ENCODE measurements at regions not wholly inside any gene's neighbourhood (a gene's known extent, or its start where the extent isn't known, plus 50 kb on each side); places are given as distances from the start of the nearest gene placed in this dataset.

DNA sequence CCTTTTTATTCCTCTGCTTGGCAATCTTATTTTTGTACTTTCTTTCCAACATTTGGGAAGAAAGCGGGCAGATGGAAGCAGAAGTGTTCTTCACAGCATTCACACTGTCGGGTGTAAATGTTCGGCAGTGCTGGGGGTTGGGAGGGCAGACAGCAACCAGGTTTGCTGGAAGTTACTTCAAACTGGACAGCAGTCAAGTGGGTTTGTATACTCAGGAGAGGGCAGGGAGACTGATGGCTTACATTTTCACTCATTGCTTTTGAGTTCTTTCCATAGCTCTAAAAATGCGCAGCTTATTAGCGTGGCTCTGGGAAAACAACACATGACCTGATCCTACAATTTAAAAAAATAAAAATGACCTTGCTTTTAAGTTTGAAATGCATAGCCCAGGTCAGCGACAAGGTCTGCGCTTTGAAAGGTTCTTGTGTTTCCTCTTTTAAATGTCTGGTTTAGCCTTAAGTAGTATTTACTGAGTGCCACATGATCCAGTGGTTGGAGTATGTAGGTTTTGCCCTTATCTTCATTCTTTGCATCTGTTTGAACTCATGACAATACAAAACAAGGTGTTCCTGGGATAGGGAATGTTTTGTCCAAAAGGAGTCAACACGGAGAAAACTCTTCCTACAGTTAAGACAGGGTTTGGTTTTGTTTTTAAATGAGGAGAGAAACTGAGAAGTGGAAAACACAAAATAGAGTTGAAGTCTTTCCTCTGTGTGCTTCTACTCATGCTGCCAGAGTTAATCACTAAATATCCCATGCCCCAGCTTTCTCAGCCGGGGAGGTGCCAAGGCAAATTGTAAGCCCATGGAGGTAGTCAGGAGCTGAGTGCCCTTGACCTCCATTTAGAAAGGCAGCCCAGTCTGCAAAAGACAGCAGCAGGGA, 132.7 kb upstream of the DMRT1 start:
- no peaks in the 10 kb centered on the region for H3K9me3 ChIP-seq
- TF ChIP-seq, protein P1, sequence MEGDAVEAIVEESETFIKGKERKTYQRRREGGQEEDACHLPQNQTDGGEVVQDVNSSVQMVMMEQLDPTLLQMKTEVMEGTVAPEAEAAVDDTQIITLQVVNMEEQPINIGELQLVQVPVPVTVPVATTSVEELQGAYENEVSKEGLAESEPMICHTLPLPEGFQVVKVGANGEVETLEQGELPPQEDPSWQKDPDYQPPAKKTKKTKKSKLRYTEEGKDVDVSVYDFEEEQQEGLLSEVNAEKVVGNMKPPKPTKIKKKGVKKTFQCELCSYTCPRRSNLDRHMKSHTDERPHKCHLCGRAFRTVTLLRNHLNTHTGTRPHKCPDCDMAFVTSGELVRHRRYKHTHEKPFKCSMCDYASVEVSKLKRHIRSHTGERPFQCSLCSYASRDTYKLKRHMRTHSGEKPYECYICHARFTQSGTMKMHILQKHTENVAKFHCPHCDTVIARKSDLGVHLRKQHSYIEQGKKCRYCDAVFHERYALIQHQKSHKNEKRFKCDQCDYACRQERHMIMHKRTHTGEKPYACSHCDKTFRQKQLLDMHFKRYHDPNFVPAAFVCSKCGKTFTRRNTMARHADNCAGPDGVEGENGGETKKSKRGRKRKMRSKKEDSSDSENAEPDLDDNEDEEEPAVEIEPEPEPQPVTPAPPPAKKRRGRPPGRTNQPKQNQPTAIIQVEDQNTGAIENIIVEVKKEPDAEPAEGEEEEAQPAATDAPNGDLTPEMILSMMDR (IDR thresholded peaks at IDR 0.05): no peak
- H3K27ac ChIP-seq: no peak overlapping the region
- H3K4me1 ChIP-seq (ENCODE audit: control insufficient read depth in 1 of 2, insufficient read depth in 1 of 2, low read depth in 1 of 2, low read length in 1 of 2): peaks cover 9 to 17% of the 10 kb centered on the region in 2 experiments
- H3K4me3 ChIP-seq (ENCODE audit: low read depth in 1 of 2, low read length in 1 of 2): no peak overlapping the region
- H3K27me3 ChIP-seq: no peaks in the 10 kb centered on the region
- peaks cover 12% of the 10 kb centered on the region for H3K36me3 ChIP-seq

DNA sequence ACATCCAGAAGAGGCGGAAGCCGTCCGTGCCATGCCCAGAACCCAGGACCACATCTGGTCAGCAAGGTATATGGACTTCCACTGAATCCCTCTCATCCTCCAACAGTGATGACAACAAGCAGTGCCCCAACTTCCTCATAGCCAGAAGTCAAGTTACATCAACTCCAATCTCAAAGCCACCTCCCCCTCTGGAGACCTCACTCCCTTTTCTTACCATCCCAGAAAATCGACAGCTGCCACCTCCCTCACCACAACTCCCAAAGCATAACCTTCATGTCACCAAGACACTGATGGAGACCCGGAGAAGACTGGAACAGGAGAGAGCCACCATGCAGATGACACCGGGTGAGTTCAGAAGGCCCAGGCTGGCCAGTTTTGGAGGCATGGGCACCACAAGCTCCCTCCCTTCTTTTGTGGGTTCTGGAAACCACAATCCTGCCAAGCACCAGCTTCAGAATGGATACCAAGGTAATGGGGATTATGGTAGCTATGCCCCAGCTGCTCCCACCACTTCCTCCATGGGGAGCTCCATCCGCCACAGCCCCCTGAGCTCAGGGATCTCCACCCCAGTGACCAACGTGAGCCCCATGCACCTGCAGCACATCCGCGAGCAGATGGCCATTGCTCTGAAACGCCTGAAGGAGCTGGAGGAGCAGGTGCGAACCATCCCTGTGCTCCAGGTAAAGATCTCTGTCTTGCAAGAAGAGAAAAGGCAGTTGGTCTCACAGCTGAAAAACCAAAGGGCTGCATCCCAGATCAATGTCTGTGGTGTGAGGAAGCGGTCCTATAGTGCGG, 130.3 kb upstream of the DMRT1 start:
- Histone ChIP-seq H3K9me3 (no peaks in the 10 kb centered on the region), H3K4me1 (ENCODE audit: control insufficient read depth in 1 of 2, insufficient read depth in 1 of 2, low read depth in 1 of 2, low read length in 1 of 2) (peaks cover 9 to 14% of the 10 kb centered on the region in 2 experiments), H3K4me3 (ENCODE audit: low read depth in 1 of 2, low read length in 1 of 2) (no peak overlapping the region), H3K27ac (no peak overlapping the region), H3K36me3 (peaks cover 12% of the 10 kb centered on the region), H3K27me3 (no peaks in the 10 kb centered on the region)
- TF ChIP-seq, protein P1 (IDR thresholded peaks at IDR 0.05): no peak

DNA sequence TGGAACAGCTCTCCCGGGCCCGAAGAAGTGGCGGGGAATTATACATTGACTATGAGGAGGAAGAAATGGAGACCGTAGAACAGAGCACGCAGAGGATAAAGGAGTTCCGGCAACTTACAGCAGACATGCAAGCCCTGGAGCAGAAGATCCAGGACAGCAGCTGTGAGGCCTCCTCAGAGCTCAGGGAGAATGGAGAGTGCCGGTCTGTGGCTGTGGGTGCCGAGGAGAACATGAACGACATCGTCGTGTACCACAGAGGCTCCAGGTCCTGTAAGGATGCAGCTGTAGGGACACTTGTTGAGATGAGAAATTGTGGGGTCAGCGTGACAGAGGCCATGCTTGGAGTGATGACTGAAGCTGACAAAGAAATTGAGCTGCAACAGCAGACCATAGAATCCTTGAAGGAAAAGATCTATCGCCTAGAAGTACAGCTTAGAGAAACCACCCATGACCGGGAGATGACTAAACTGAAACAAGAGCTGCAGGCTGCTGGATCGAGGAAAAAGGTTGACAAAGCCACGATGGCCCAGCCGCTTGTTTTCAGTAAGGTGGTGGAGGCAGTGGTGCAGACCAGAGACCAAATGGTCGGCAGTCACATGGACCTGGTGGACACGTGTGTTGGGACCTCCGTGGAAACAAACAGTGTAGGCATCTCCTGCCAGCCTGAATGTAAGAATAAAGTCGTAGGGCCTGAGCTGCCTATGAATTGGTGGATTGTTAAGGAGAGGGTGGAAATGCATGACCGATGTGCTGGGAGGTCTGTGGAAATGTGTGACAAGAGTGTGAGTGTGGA, 129.5 kb upstream of the DMRT1 start:
- Histone ChIP-seq H3K27ac (no peak overlapping the region), H3K4me1 (ENCODE audit: control insufficient read depth in 1 of 2, insufficient read depth in 1 of 2, low read depth in 1 of 2, low read length in 1 of 2) (peaks cover 9 to 13% of the 10 kb centered on the region in 2 experiments), H3K27me3 (no peaks in the 10 kb centered on the region), H3K36me3 (peaks cover 12% of the 10 kb centered on the region), H3K9me3 (no peaks in the 10 kb centered on the region), H3K4me3 (ENCODE audit: low read depth in 1 of 2, low read length in 1 of 2) (no peak overlapping the region)
- TF ChIP-seq, protein P1 (IDR thresholded peaks at IDR 0.05): no peak

DNA sequence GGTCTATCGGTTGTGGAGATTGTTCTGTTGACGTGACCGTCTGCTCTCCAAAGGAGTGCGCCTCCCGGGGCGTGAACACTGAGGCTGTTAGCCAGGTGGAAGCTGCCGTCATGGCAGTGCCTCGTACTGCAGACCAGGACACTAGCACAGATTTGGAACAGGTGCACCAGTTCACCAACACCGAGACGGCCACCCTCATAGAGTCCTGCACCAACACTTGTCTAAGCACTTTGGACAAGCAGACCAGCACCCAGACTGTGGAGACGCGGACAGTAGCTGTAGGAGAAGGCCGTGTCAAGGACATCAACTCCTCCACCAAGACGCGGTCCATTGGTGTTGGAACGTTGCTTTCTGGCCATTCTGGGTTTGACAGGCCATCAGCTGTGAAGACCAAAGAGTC, 128.9 kb upstream of the DMRT1 start:
- Histone ChIP-seq H3K4me3 (ENCODE audit: low read depth in 1 of 2, low read length in 1 of 2) (no peak overlapping the region), H3K27me3 (no peaks in the 10 kb centered on the region), H3K27ac (no peak overlapping the region), H3K4me1 (ENCODE audit: control insufficient read depth in 1 of 2, insufficient read depth in 1 of 2, low read depth in 1 of 2, low read length in 1 of 2) (peaks cover 9 to 13% of the 10 kb centered on the region in 2 experiments), H3K9me3 (no peaks in the 10 kb centered on the region), H3K36me3 (peaks cover 12% of the 10 kb centered on the region)
- TF ChIP-seq, protein P1 (IDR thresholded peaks at IDR 0.05): no peak

DNA sequence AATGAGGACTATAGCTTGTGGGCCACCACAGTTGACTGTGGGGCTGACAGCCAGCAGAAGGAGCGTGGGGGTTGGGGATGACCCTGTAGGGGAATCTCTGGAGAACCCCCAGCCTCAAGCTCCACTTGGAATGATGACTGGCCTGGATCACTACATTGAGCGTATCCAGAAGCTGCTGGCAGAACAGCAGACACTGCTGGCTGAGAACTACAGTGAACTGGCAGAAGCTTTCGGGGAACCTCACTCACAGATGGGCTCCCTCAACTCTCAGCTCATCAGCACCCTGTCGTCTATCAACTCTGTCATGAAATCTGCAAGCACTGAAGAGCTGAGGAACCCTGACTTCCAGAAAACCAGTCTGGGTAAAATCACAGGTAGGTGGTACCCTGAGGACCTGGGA, 128.4 kb upstream of the DMRT1 start:
- H3K27ac ChIP-seq: no peak overlapping the region
- H3K9me3 ChIP-seq: no peaks in the 10 kb centered on the region
- H3K4me1 ChIP-seq (ENCODE audit: control insufficient read depth in 1 of 2, insufficient read depth in 1 of 2, low read depth in 1 of 2, low read length in 1 of 2): peaks cover 8 to 11% of the 10 kb centered on the region in 2 experiments
- TF ChIP-seq, protein P1 (IDR thresholded peaks at IDR 0.05): no peak
- peaks cover 12% of the 10 kb centered on the region for H3K36me3 ChIP-seq
- H3K4me3 ChIP-seq (ENCODE audit: low read depth in 1 of 2, low read length in 1 of 2): no peak overlapping the region
- no peaks in the 10 kb centered on the region for H3K27me3 ChIP-seq
